SK-N-MC (cell line): ENCODE measurements at regions not wholly inside any gene's neighbourhood (a gene's known extent, or its start where the extent isn't known, plus 50 kb on each side); places are given as distances from the start of the nearest gene placed in this dataset.

Experiments
- EZH2 ChIP-seq: fragments of 200-600 bp; sonication (generic); IDR thresholded peaks from one replicate; pipeline ENCODE4 v1.6.1; 2017; ENCODE audit warnings: antibody characterized with exemption
- FOXP2 ChIP-seq: optimal IDR thresholded peaks from 2 replicates; pipeline ENCODE3; 2011; ENCODE audit warnings: mild to moderate bottlenecking, moderate library complexity; ENCODE audit not compliant: insufficient read depth; ENCODE audit errors: extremely low read length, control extremely low read depth
- POLR2AphosphoS5 ChIP-seq: IDR thresholded peaks from 2 replicates; pipeline ENCODE4 v1.6.1; 2012; ENCODE audit warnings: mild to moderate bottlenecking, low read depth, low read length, borderline replicate concordance

DNA sequence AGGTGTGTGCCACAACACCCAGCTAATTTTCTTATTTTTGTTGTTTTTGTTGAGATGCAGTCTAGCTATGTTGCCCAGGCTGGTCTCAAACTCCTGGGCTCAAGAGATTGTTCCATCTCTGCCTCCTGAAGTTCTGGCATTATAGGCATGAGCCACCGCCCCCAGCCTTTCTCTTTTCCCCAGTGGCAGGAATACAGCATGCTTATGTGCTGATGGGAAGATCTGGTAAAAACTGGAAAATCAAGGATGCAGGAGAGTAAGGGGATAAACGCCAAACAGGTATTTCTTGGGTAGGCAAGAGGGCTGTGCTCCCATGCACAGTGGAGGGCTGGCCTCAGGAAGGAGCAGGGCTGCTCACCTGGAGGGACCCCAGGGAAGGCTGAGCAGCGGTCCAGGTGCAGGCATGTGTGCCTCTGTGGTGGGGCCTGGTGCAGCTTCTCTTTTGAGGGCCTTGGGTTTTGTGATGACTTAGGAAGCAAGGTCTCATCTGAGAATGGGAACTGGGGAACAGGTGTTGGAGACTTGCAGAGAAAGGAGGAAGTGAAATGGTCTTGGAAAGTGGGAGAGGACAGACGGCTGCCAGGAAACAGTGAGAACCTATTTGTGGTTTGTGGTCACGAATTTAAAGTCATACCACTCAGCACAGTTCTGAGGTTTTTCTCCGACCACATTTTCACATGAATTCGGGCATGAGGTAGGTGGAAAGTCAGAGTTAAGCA lies 106.5 kb downstream of the TEX26 start:
- TF ChIP-seq POLR2AphosphoS5 (no peak), EZH2 (no peak), FOXP2 (no peak)
